B cell (primary cell): ENCODE measurements at regions not wholly inside any gene's neighbourhood (a gene's known extent, or its start where the extent isn't known, plus 50 kb on each side); places are given as distances from the start of the nearest gene placed in this dataset.

Experiments
- ATAC-seq: fragments of 200-7000 bp; cut with Tn5 transposase; one replicate; pipeline ENCODE4 v1.10.0; 2021; ENCODE audit warnings: low read depth, mild to moderate bottlenecking, moderate number of reproducible peaks, moderate library complexity
- CTCF ChIA-PET: fragments of 350-600 bp; sonication (Branson Sonifier 250); formaldehyde crosslinking; loops from one replicate; lab custom pipeline; 2021; ENCODE audit warnings: antibody characterized with exemption, inconsistent platforms; lab: Charles Lee
- POLR2A ChIA-PET: fragments of 350-600 bp; sonication (Branson Sonifier 250); formaldehyde crosslinking; loops from one replicate; lab custom pipeline; 2021; ENCODE audit warnings: antibody characterized with exemption; lab: Charles Lee
- DNase-seq: peaks from one replicate; pipeline ENCODE4 v3.0.0; 2013
- H2AFZ ChIP-seq: 2 replicates; pipeline ENCODE4 v1.6.1; 2012; ENCODE audit warnings: mild to moderate bottlenecking, low read depth, low read length; ENCODE audit not compliant: insufficient read depth, poor library complexity, severe bottlenecking
- H3K27ac ChIP-seq, 2 donors: 1 replicate in 1 of 2; 2 replicates in 1 of 2; pipeline ENCODE4 v1.5.1; 2012 to 2013; ENCODE audit warnings: low read length in 2 of 2, mild to moderate bottlenecking in 2 of 2, moderate library complexity in 1 of 2
- H3K27me3 ChIP-seq, 4 experiments: fragments of 200-600 bp in 1 of 4; sonication (generic) in 1 of 4; replicated peaks in 1 of 4; 1 replicate in 2 of 4; 2 replicates in 2 of 4; pipeline versions ENCODE4 v1.6.1 to v1.7.0; 2013 to 2016; ENCODE audit warnings: low read length in 3 of 4, mild to moderate bottlenecking in 2 of 4, mixed read lengths in 1 of 4, moderate library complexity in 1 of 4; ENCODE audit not compliant: insufficient read depth in 4 of 4, control insufficient read depth in 3 of 4; ENCODE audit errors: control extremely low read depth in 1 of 4
- H3K36me3 ChIP-seq, 2 experiments: replicated peaks in 1 of 2; 1 replicate in 1 of 2; 2 replicates in 1 of 2; pipeline versions ENCODE4 v1.6.1 to v1.7.1; 2013; ENCODE audit warnings: low read length in 1 of 2; ENCODE audit not compliant: insufficient read depth in 2 of 2, control insufficient read depth in 1 of 2; ENCODE audit errors: control extremely low read depth in 1 of 2, extremely low read depth in 1 of 2
- H3K4me1 ChIP-seq, 2 donors: fragments of 200-600 bp in 1 of 2; sonication (generic) in 1 of 2; 1 replicate in 1 of 2; 2 replicates in 1 of 2; pipeline versions ENCODE4 v1.5.1 to v1.6.1; 2013 to 2017; ENCODE audit warnings: low read length in 2 of 2; ENCODE audit not compliant: control insufficient read depth in 2 of 2, insufficient read depth in 2 of 2
- H3K4me2 ChIP-seq: replicated peaks from 2 replicates; pipeline ENCODE3; 2012; ENCODE audit warnings: mild to moderate bottlenecking, low read depth, low read length; ENCODE audit not compliant: poor library complexity, severe bottlenecking
- H3K4me3 ChIP-seq, 5 experiments: fragments of 200-600 bp in 1 of 5; sonication (generic) in 1 of 5; 1 replicate in 3 of 5; 2 replicates in 2 of 5; pipeline versions ENCODE4 v1.5.1 to v1.7.0; 2011 to 2016; ENCODE audit warnings: low read length in 4 of 5, mild to moderate bottlenecking in 4 of 5, low read depth in 2 of 5, control low read depth in 1 of 5, moderate library complexity in 1 of 5; ENCODE audit not compliant: insufficient read depth in 1 of 5; ENCODE audit errors: control extremely low read depth in 1 of 5, extremely low read depth in 1 of 5
- H3K79me2 ChIP-seq: fragments of 200-600 bp; sonication (generic); one replicate; pipeline ENCODE4 v1.6.0; 2016; ENCODE audit warnings: low read length; ENCODE audit not compliant: control insufficient read depth, insufficient read depth
- H3K9ac ChIP-seq: fragments of 200-600 bp; sonication (generic); 2 replicates; pipeline ENCODE4 v1.6.1; 2017; ENCODE audit warnings: mild to moderate bottlenecking, low read length, moderate library complexity
- H3K9me3 ChIP-seq, 3 donors: one replicate each; pipeline versions ENCODE4 v1.6.1 to v1.7.1; 2013; ENCODE audit warnings: low read length in 2 of 3; ENCODE audit not compliant: control insufficient read depth in 2 of 3, insufficient read depth in 1 of 3; ENCODE audit errors: control extremely low read depth in 1 of 3
- H4K20me1 ChIP-seq: 2 replicates; pipeline ENCODE4 v1.6.0; 2012; ENCODE audit warnings: mild to moderate bottlenecking, low read length; ENCODE audit not compliant: insufficient read depth, control insufficient read depth, poor library complexity, severe bottlenecking
- H3K27ac Mint-ChIP-seq: one replicate; pipeline ENCODE4 v1.8.0; 2021; ENCODE audit warnings: mixed read lengths
- H3K27me3 Mint-ChIP-seq: one replicate; pipeline ENCODE4 v1.8.0; 2021; ENCODE audit warnings: mixed read lengths
- H3K4me1 Mint-ChIP-seq: one replicate; pipeline ENCODE4 v1.8.0; 2021; ENCODE audit warnings: mixed read lengths
- H3K4me3 Mint-ChIP-seq: one replicate; pipeline ENCODE4 v1.8.0; 2021; ENCODE audit warnings: mixed read lengths
- H3K9me3 Mint-ChIP-seq: one replicate; pipeline ENCODE4 v1.8.0; 2022; ENCODE audit warnings: mixed read lengths; ENCODE audit not compliant: insufficient read depth
- CTCF ChIP-seq: fragments of 200-600 bp; IDR thresholded peaks from one replicate; pipeline ENCODE4 v1.8.0; 2022; ENCODE audit warnings: antibody characterized with exemption, mild to moderate bottlenecking
- EZH2 ChIP-seq: IDR thresholded peaks from 2 replicates; pipeline ENCODE4 v1.6.1; 2012; ENCODE audit warnings: borderline replicate concordance, low read depth, mild to moderate bottlenecking, moderate library complexity, low read length; ENCODE audit not compliant: insufficient read depth, poor library complexity, severe bottlenecking
- WGBS: methylation state at CpG from one replicate; pipeline ENCODE4 v1.1.5; 2013; ENCODE audit warnings: missing lambda C conversion rate; ENCODE audit not compliant: insufficient coverage; 5-methylcytosine and 5-hydroxymethylcytosine counted together
- intact Hi-C: fragments of 100-400 bp; cut with micrococcal nuclease; formaldehyde crosslinking; loops from one replicate; pipeline ENCODE4 v1.10.0; 2022

- ChIA-PET CTCF (no interaction called here), POLR2A (no interaction called here)
- H3K4me2 ChIP-seq: no peak overlapping the region
- H3K27ac ChIP-seq: no peak overlapping the region
- Mint-ChIP-seq H3K4me3 (no peak overlapping the region), H3K27me3 (no peaks in the 10 kb centered on the region), H3K27ac (no peak overlapping the region), H3K9me3 (peaks cover 2% of the 10 kb centered on the region), H3K4me1 (no peaks in the 10 kb centered on the region)
- no peak overlapping the region for H2AFZ ChIP-seq
- no CpG with 5 or more reads among the region's 2 CpGs for WGBS
- H4K20me1 ChIP-seq: no peaks in the 10 kb centered on the region
- no peaks in the 10 kb centered on the region for H3K79me2 ChIP-seq
- no peak for ATAC-seq
- intact Hi-C loops: no loop called here
- DNase-seq: no peak
- no peaks in the 10 kb centered on the region for H3K9me3 ChIP-seq
- no peak overlapping the region for H3K4me3 ChIP-seq
- no peak overlapping the region for H3K9ac ChIP-seq
- no peak for TF ChIP-seq EZH2
- no peak for TF ChIP-seq CTCF
- H3K27me3 ChIP-seq: no peaks in the 10 kb centered on the region
- no peaks in the 10 kb centered on the region for H3K36me3 ChIP-seq
- no peaks in the 10 kb centered on the region for H3K4me1 ChIP-seq
These were observed 658.2 kb downstream of the TDRD15 start for GRCh38 chr2:21781962-21782361.

- H3K27ac Mint-ChIP-seq: no peak overlapping the region
- no peak overlapping the region for H3K4me3 Mint-ChIP-seq
- DNase-seq: no peak
- intact Hi-C loops: no loop called here
- 63% methylated on average over 5 of the region's 6 CpGs for WGBS
- TF ChIP-seq CTCF: no peak
- Histone ChIP-seq H3K4me2 (no peak overlapping the region), H3K4me1 (no peaks in the 10 kb centered on the region), H4K20me1 (no peaks in the 10 kb centered on the region), H3K27me3 (no peaks in the 10 kb centered on the region), H3K36me3 (no peaks in the 10 kb centered on the region), H3K9me3 (no peaks in the 10 kb centered on the region), H2AFZ (no peak overlapping the region), H3K79me2 (no peaks in the 10 kb centered on the region), H3K4me3 (no peak overlapping the region), H3K27ac (no peak overlapping the region), H3K9ac (no peak overlapping the region)
- ATAC-seq: no peak
- peaks cover 2% of the 10 kb centered on the region for H3K9me3 Mint-ChIP-seq
- ChIA-PET POLR2A (no interaction called here), CTCF (no interaction called here)
- no peaks in the 10 kb centered on the region for H3K4me1 Mint-ChIP-seq
- H3K27me3 Mint-ChIP-seq: no peaks in the 10 kb centered on the region
These were observed 659.1 kb downstream of the TDRD15 start for GRCh38 chr2:21782866-21783265.
